ENCODE measurements at regions not wholly inside any gene's neighbourhood (a gene's known extent, or its start where the extent isn't known, plus 50 kb on each side); places are given as distances from the start of the nearest gene placed in this dataset.

DNA sequence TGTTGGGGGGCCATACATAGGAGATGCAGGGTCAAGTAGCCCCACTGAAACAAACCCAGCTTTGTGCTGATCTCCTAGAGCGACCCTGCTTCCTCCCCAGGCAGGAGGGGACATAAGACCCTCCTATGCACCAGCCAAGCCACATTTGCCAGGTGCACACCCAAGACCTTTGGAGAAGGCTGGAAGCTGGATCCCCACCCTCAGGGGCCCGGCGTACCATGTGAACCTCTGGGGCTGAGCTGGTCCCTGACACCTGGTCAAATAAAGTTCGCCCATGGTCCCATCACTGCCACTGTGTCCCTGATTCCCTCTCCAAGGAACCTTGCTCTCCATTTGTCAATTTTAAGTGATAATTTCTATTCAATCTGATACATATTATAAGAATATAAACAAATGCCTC is 162.1 kb upstream of the VASH1 start:
- H3K14ac ChIP-seq (ENCODE audit: low read length in 2 of 2), result no peak overlapping the region
- H3K9me3 ChIP-seq (ENCODE audit: control insufficient read depth, low read length), result peaks cover 3% of the 10 kb centered on the region
- no peak overlapping the region for H3K18ac ChIP-seq (ENCODE audit: low read depth in 1 of 2, low read length in 2 of 2)
- H3K36me3 ChIP-seq (ENCODE audit: control insufficient read depth in 1 of 2, insufficient read depth in 2 of 2, low read depth in 1 of 2, low read length in 2 of 2), result no peaks in the 10 kb centered on the region
- no peak overlapping the region for H2BK15ac ChIP-seq (ENCODE audit: low read depth, poor library complexity, severe bottlenecking)
- H3K27ac ChIP-seq (ENCODE audit: low read length, poor library complexity, severe bottlenecking), result no peak overlapping the region
- no peak overlapping the region for H2AK5ac ChIP-seq (ENCODE audit: low read length, severe bottlenecking)
- no peak overlapping the region for H2BK120ac ChIP-seq (ENCODE audit: low read depth, low read length)
- H3K27me3 ChIP-seq (ENCODE audit: control insufficient read depth in 1 of 2, insufficient read depth in 1 of 2, low read length in 2 of 2), result peaks cover 7 to 8% of the 10 kb centered on the region in 2 experiments
- H4K91ac ChIP-seq (ENCODE audit: low read length), result no peak overlapping the region
- no peak overlapping the region for H3K9ac ChIP-seq (ENCODE audit: low read length)
- no peak overlapping the region for H2BK12ac ChIP-seq (ENCODE audit: low read length in 2 of 2)
- no peak for DNase-seq
- no peaks in the 10 kb centered on the region for H3K79me1 ChIP-seq (replicated peaks; ENCODE audit: low read length, poor library complexity, severe bottlenecking)
- H3K4me1 ChIP-seq (ENCODE audit: control insufficient read depth, insufficient read depth, low read depth, low read length), result no peaks in the 10 kb centered on the region
- H3K23ac ChIP-seq (ENCODE audit: low read length in 2 of 2), result no peak overlapping the region
- no peak overlapping the region for H2AFZ ChIP-seq (ENCODE audit: low read depth, low read length)
- no peak overlapping the region for H2BK5ac ChIP-seq (ENCODE audit: low read depth, low read length, poor library complexity, severe bottlenecking)
- H3K4me3 ChIP-seq (ENCODE audit: insufficient read depth in 1 of 2, low read depth in 1 of 2, low read length in 2 of 2), result peak overlapping the region in 1 of 2 experiments; percentile 9
- no peak overlapping the region for H3K4me2 ChIP-seq (ENCODE audit: low read length, poor library complexity, severe bottlenecking)
- no peak overlapping the region for H4K8ac ChIP-seq (ENCODE audit: low read length)
- 70% methylated on average over 4 of the region's 4 CpGs for WGBS
- no peak overlapping the region for H3K4ac ChIP-seq (ENCODE audit: low read depth in 1 of 2, low read length in 2 of 2)

DNA sequence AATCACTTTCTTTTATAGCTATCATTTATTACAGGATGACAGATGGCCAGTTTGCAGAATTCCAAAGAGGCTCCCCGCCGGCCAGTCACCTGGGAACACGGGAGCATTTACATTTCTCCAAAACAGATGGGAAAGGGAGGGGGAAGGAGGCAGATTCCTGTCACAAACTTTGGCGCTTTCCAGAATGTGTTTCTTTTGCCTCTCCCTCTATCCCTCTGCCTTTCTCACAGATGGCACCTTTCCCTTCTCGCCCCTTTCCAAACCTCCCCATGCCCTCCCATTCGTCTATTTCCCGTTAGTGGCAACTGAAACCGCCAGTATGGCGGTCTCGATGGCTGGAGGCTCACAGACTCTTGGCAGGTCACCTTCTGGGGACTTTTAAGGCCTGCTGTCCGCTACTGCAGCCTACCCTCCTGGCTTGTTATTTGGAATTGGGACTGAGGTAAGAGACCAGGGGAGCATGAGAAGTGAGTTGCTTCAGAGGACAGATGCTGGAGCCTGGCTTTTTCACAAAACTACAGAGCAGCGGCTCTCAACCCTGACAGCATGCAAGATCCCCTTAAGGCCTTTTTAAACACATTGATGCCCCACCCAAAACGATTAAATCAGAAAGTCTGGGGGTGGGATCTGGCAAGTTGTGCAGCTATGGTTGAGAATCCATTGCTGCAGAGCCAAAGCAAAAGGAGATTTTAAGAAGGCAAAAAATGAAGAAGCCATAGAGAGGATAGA is 161.5 kb upstream of the VASH1 start:
- H3K27me3 ChIP-seq (ENCODE audit: control insufficient read depth in 1 of 2, insufficient read depth in 1 of 2, low read length in 2 of 2), result peaks cover 7 to 8% of the 10 kb centered on the region in 2 experiments
- 68% methylated on average over 12 of the region's 13 CpGs for WGBS
- H3K36me3 ChIP-seq (ENCODE audit: control insufficient read depth in 1 of 2, insufficient read depth in 2 of 2, low read depth in 1 of 2, low read length in 2 of 2), result no peaks in the 10 kb centered on the region
- H2AK5ac ChIP-seq (ENCODE audit: low read length, severe bottlenecking), result no peak overlapping the region
- H2BK5ac ChIP-seq (ENCODE audit: low read depth, low read length, poor library complexity, severe bottlenecking), result no peak overlapping the region
- H2BK15ac ChIP-seq (ENCODE audit: low read depth, poor library complexity, severe bottlenecking), result no peak overlapping the region
- no peak overlapping the region for H2BK120ac ChIP-seq (ENCODE audit: low read depth, low read length)
- no peak overlapping the region for H3K18ac ChIP-seq (ENCODE audit: low read depth in 1 of 2, low read length in 2 of 2)
- DNase-seq, result no peak
- no peak overlapping the region for H4K91ac ChIP-seq (ENCODE audit: low read length)
- H3K23ac ChIP-seq (ENCODE audit: low read length in 2 of 2), result no peak overlapping the region
- no peak overlapping the region for H3K9ac ChIP-seq (ENCODE audit: low read length)
- no peak overlapping the region for H4K8ac ChIP-seq (ENCODE audit: low read length)
- H3K4ac ChIP-seq (ENCODE audit: low read depth in 1 of 2, low read length in 2 of 2), result no peak overlapping the region
- no peaks in the 10 kb centered on the region for H3K79me1 ChIP-seq (replicated peaks; ENCODE audit: low read length, poor library complexity, severe bottlenecking)
- no peak overlapping the region for H2BK12ac ChIP-seq (ENCODE audit: low read length in 2 of 2)
- H2AFZ ChIP-seq (ENCODE audit: low read depth, low read length), result no peak overlapping the region
- H3K9me3 ChIP-seq (ENCODE audit: control insufficient read depth, low read length), result peaks cover 3% of the 10 kb centered on the region
- H3K14ac ChIP-seq (ENCODE audit: low read length in 2 of 2), result no peak overlapping the region
- no peak overlapping the region for H3K27ac ChIP-seq (ENCODE audit: low read length, poor library complexity, severe bottlenecking)
- no peak overlapping the region for H3K4me3 ChIP-seq (ENCODE audit: insufficient read depth in 1 of 2, low read depth in 1 of 2, low read length in 2 of 2)
- H3K4me2 ChIP-seq (ENCODE audit: low read length, poor library complexity, severe bottlenecking), result no peak overlapping the region
- H3K4me1 ChIP-seq (ENCODE audit: control insufficient read depth, insufficient read depth, low read depth, low read length), result no peaks in the 10 kb centered on the region

DNA sequence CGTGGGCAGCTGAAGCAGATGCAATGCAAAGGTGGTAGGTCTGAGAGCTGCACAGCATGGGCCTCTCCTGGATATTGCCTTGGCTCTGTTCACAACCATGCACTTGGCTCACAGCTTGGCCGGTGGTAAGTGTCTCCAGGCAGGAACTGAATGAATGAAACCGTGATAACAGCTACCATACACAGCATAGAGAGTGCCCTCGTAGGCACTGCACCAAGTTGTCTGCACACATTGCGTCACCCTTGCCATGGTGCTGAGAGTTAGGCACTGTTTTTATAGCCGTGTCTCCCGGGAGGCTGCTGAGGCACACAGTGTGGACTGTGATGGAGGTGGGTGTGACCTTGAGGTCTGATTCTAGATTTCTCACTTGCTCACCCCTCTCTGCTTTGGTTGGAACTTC is 157.6 kb upstream of the VASH1 start:
- Histone ChIP-seq H3K9ac (ENCODE audit: low read length) (no peak overlapping the region), H2BK12ac (ENCODE audit: low read length in 2 of 2) (no peak overlapping the region)
- 90% methylated on average over 7 of the region's 7 CpGs for WGBS

DNA sequence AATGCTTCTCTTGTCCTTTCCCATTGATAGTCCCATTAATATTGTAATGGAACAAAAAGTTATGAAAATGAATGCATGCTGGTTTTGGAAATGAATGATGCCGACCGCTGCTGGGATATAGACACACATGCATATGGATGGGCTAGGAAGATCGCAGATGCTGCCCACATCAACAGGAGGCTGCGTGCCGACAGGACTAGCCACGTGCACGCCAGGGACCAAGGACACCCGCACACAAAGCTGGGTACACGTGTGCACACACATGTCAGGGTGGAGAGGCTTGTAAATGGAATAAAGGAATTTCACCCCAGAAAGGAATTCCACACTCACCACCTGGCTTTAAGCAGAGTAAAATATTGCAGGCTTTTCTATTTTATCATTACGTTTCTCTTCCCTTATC is 153.8 kb upstream of the VASH1 start:
- Histone ChIP-seq H2BK5ac (ENCODE audit: low read depth, low read length, poor library complexity, severe bottlenecking) (no peak overlapping the region), H3K27me3 (ENCODE audit: control insufficient read depth in 1 of 2, insufficient read depth in 1 of 2, low read length in 2 of 2) (peaks cover 0 to 17% of the 10 kb centered on the region in 2 experiments), H3K27ac (ENCODE audit: low read length, poor library complexity, severe bottlenecking) (no peak overlapping the region), H4K91ac (ENCODE audit: low read length) (no peak overlapping the region), H2BK120ac (ENCODE audit: low read depth, low read length) (no peak overlapping the region), H3K23ac (ENCODE audit: low read length in 2 of 2) (no peak overlapping the region), H3K9ac (ENCODE audit: low read length) (no peak overlapping the region), H2BK12ac (ENCODE audit: low read length in 2 of 2) (no peak overlapping the region), H2AK5ac (ENCODE audit: low read length, severe bottlenecking) (no peak overlapping the region), H3K14ac (ENCODE audit: low read length in 2 of 2) (no peak overlapping the region), H3K4me2 (ENCODE audit: low read length, poor library complexity, severe bottlenecking) (no peak overlapping the region), H2BK15ac (ENCODE audit: low read depth, poor library complexity, severe bottlenecking) (no peak overlapping the region), H3K4me1 (ENCODE audit: control insufficient read depth, insufficient read depth, low read depth, low read length) (no peaks in the 10 kb centered on the region), H3K4ac (ENCODE audit: low read depth in 1 of 2, low read length in 2 of 2) (no peak overlapping the region), H3K4me3 (ENCODE audit: insufficient read depth in 1 of 2, low read depth in 1 of 2, low read length in 2 of 2) (no peak overlapping the region), H4K8ac (ENCODE audit: low read length) (no peak overlapping the region), H3K36me3 (ENCODE audit: control insufficient read depth in 1 of 2, insufficient read depth in 2 of 2, low read depth in 1 of 2, low read length in 2 of 2) (no peaks in the 10 kb centered on the region), H3K79me1 (replicated peaks; ENCODE audit: low read length, poor library complexity, severe bottlenecking) (no peaks in the 10 kb centered on the region), H2AFZ (ENCODE audit: low read depth, low read length) (no peak overlapping the region), H3K18ac (ENCODE audit: low read depth in 1 of 2, low read length in 2 of 2) (no peak overlapping the region), H3K9me3 (ENCODE audit: control insufficient read depth, low read length) (no peaks in the 10 kb centered on the region)
- WGBS, result 83% methylated on average over 10 of the region's 10 CpGs
- no peak for DNase-seq

More for the DNA sequence above, 157.6 kb upstream of the VASH1 start:
- no peak overlapping the region for H3K4ac ChIP-seq (ENCODE audit: low read depth in 1 of 2, low read length in 2 of 2)
- no peaks in the 10 kb centered on the region for H3K36me3 ChIP-seq (ENCODE audit: control insufficient read depth in 1 of 2, insufficient read depth in 2 of 2, low read depth in 1 of 2, low read length in 2 of 2)
- H3K14ac ChIP-seq (ENCODE audit: low read length in 2 of 2), result no peak overlapping the region
- H2BK5ac ChIP-seq (ENCODE audit: low read depth, low read length, poor library complexity, severe bottlenecking), result no peak overlapping the region
- no peak overlapping the region for H4K8ac ChIP-seq (ENCODE audit: low read length)
- H2AK5ac ChIP-seq (ENCODE audit: low read length, severe bottlenecking), result no peak overlapping the region
- no peak overlapping the region for H2BK120ac ChIP-seq (ENCODE audit: low read depth, low read length)
- no peak overlapping the region for H3K4me2 ChIP-seq (ENCODE audit: low read length, poor library complexity, severe bottlenecking)
- H4K91ac ChIP-seq (ENCODE audit: low read length), result no peak overlapping the region
- H3K9me3 ChIP-seq (ENCODE audit: control insufficient read depth, low read length), result peaks cover 3% of the 10 kb centered on the region
- no peak overlapping the region for H3K18ac ChIP-seq (ENCODE audit: low read depth in 1 of 2, low read length in 2 of 2)
- H3K4me3 ChIP-seq (ENCODE audit: insufficient read depth in 1 of 2, low read depth in 1 of 2, low read length in 2 of 2), result no peak overlapping the region
- DNase-seq, result no peak
- H2AFZ ChIP-seq (ENCODE audit: low read depth, low read length), result no peak overlapping the region
- H2BK15ac ChIP-seq (ENCODE audit: low read depth, poor library complexity, severe bottlenecking), result no peak overlapping the region
- H3K4me1 ChIP-seq (ENCODE audit: control insufficient read depth, insufficient read depth, low read depth, low read length), result no peaks in the 10 kb centered on the region
- peaks cover 7 to 11% of the 10 kb centered on the region in 2 experiments for H3K27me3 ChIP-seq (ENCODE audit: control insufficient read depth in 1 of 2, insufficient read depth in 1 of 2, low read length in 2 of 2)
- H3K79me1 ChIP-seq (replicated peaks; ENCODE audit: low read length, poor library complexity, severe bottlenecking), result no peaks in the 10 kb centered on the region
- H3K27ac ChIP-seq (ENCODE audit: low read length, poor library complexity, severe bottlenecking), result no peak overlapping the region
- no peak overlapping the region for H3K23ac ChIP-seq (ENCODE audit: low read length in 2 of 2)
